A549 (cell line): ENCODE measurements at regions not wholly inside any gene's neighbourhood (a gene's known extent, or its start where the extent isn't known, plus 50 kb on each side); places are given as distances from the start of the nearest gene placed in this dataset.

Source experiments
- ATAC-seq, 2 experiments: fragments of 200-7000 bp in 1 of 2; fragments of >200 bp in 1 of 2; cut with Nextera tagmentation in 1 of 2; cut with Tn5 transposase in 1 of 2; 3 replicates each; pipeline versions ENCODE4 v1.8.0 to v1.9.1; 2018 to 2020; ENCODE audit warnings: mild to moderate bottlenecking in 1 of 2, moderate library complexity in 1 of 2
- CTCF ChIA-PET: fragments of 300-600 bp; sonication (Branson Sonifier 250); formaldehyde crosslinking; extraction: SDS; loops from one replicate; lab custom pipeline; 2021; ENCODE audit warnings: antibody characterized with exemption, inconsistent platforms; lab: Yijun Ruan, JAX
- POLR2A ChIA-PET: fragments of 350-600 bp; formaldehyde crosslinking; extraction: SDS; loops from one replicate; lab custom pipeline; 2021; ENCODE audit warnings: antibody characterized with exemption, inconsistent platforms; lab: Yijun Ruan, JAX
- DNase-seq, 2 experiments: peaks; one replicate each; pipeline versions ENCODE4 v3.0.0 to v3.0.0-alpha.2; 2011 to 2016; ENCODE audit warnings: low read depth in 1 of 2, low spot score in 1 of 2
- FAIRE-seq: peaks from 2 replicates; lab custom pipeline; 2011; peaks lifted over from hg19 to GRCh38; lab: Jason Lieb, UNC
- H3K27ac ChIP-seq, 2 experiments: fragments of >200 bp; sonication (Bioruptor Twin); formaldehyde crosslinking; 3 replicates each; pipeline ENCODE4 v1.5.1; 2016 to 2017
- H3K4me1 ChIP-seq: fragments of >200 bp; sonication (Bioruptor Twin); formaldehyde crosslinking; 3 replicates; pipeline ENCODE4 v1.6.1; 2016
- H3K4me2 ChIP-seq: fragments of >200 bp; sonication (Bioruptor Twin); formaldehyde crosslinking; 3 replicates; pipeline ENCODE4 v1.6.1; 2016
- H3K4me3 ChIP-seq: fragments of >200 bp; sonication (Bioruptor Twin); formaldehyde crosslinking; 3 replicates; pipeline ENCODE4 v1.5.1; 2016
- H3K9me3 ChIP-seq: fragments of >200 bp; sonication (Bioruptor Twin); formaldehyde crosslinking; 3 replicates; pipeline ENCODE4 v1.6.1; 2016
- CBX2 ChIP-seq: fragments of 200-600 bp; sonication (generic); IDR thresholded peaks from 2 replicates; pipeline ENCODE4 v1.6.1; 2016; ENCODE audit warnings: low read depth, mild to moderate bottlenecking, borderline replicate concordance
- CBX8 ChIP-seq: fragments of 200-600 bp; sonication (generic); IDR thresholded peaks from 2 replicates; pipeline ENCODE4 v1.6.1; 2016
- CEBPB ChIP-seq, 2 experiments: fragments of >200 bp in 1 of 2; sonication (Bioruptor Twin) in 1 of 2; formaldehyde crosslinking in 1 of 2; IDR thresholded peaks; 2 replicates each; pipeline ENCODE4 v1.6.1; 2012 to 2016
- CHD4 ChIP-seq: fragments of 200-600 bp; sonication (generic); IDR thresholded peaks from 2 replicates; pipeline ENCODE4 v1.6.1; 2016; ENCODE audit warnings: antibody characterized with exemption, mild to moderate bottlenecking, borderline replicate concordance
- EHF ChIP-seq: fragments of 250-450 bp; sonication (Bioruptor Pico); IDR thresholded peaks from 2 replicates; pipeline ENCODE4 v1.5.0; 2020; ENCODE audit warnings: mild to moderate bottlenecking
- EHMT2 ChIP-seq: fragments of 200-600 bp; sonication (generic); IDR thresholded peaks from 2 replicates; pipeline ENCODE4 v1.6.1; 2016; ENCODE audit warnings: antibody characterized with exemption, low read depth, mild to moderate bottlenecking, moderate library complexity
- HDAC2 ChIP-seq: fragments of 200-600 bp; sonication (generic); IDR thresholded peaks from 2 replicates; pipeline ENCODE4 v1.6.1; 2016
- HEYL ChIP-seq: fragments of 250-450 bp; sonication (Bioruptor Pico); IDR thresholded peaks from 2 replicates; pipeline ENCODE4 v1.8.0; 2021; ENCODE audit warnings: mild to moderate bottlenecking, moderate library complexity
- HOXA7 ChIP-seq: fragments of 250-450 bp; sonication (Bioruptor Pico); IDR thresholded peaks from 2 replicates; pipeline ENCODE4 v1.5.0; 2020; ENCODE audit warnings: mild to moderate bottlenecking, moderate library complexity
- HOXB5 ChIP-seq: fragments of 250-450 bp; sonication (Bioruptor Pico); IDR thresholded peaks from 2 replicates; pipeline ENCODE4 v1.5.0; 2020; ENCODE audit warnings: mild to moderate bottlenecking, moderate library complexity
- JUN ChIP-seq, 2 experiments: fragments of >200 bp; sonication (Bioruptor Twin); formaldehyde crosslinking; IDR thresholded peaks; 2 replicates in 1 of 2; 3 replicates in 1 of 2; pipeline ENCODE4 v1.6.1; 2016 to 2017
- JUNB ChIP-seq: fragments of >200 bp; sonication (Bioruptor Twin); formaldehyde crosslinking; IDR thresholded peaks from 2 replicates; pipeline ENCODE4 v1.6.1; 2016
- KDM5A ChIP-seq: fragments of 200-600 bp; sonication (generic); IDR thresholded peaks from 2 replicates; pipeline ENCODE4 v1.6.1; 2016; ENCODE audit warnings: antibody characterized with exemption, mild to moderate bottlenecking
- MAFK ChIP-seq: fragments of 450-650 bp; IDR thresholded peaks from 2 replicates; pipeline ENCODE4 v1.6.1; 2014; ENCODE audit not compliant: partially characterized antibody
- MYC ChIP-seq: IDR thresholded peaks from 2 replicates; pipeline ENCODE4 v1.6.1; 2012; ENCODE audit warnings: mild to moderate bottlenecking, inconsistent platforms, low read length, improper control_type of control experiment, borderline replicate concordance
- NPAS2 ChIP-seq: fragments of 250-450 bp; sonication (Bioruptor Pico); IDR thresholded peaks from 2 replicates; pipeline ENCODE4 v1.8.0; 2022; ENCODE audit warnings: mild to moderate bottlenecking, moderate library complexity, borderline replicate concordance
- NR3C1 ChIP-seq: fragments of >200 bp; sonication (Bioruptor Twin); formaldehyde crosslinking; IDR thresholded peaks from 3 replicates; pipeline ENCODE4 v1.6.1; 2017
- PHF8 ChIP-seq: fragments of 200-600 bp; sonication (generic); IDR thresholded peaks from 2 replicates; pipeline ENCODE4 v1.6.1; 2016; ENCODE audit warnings: low read depth, mild to moderate bottlenecking, antibody characterized with exemption, moderate library complexity, borderline replicate concordance
- RAD21 ChIP-seq, 2 experiments: fragments of >200 bp in 1 of 2; sonication (Bioruptor Twin) in 1 of 2; formaldehyde crosslinking in 1 of 2; IDR thresholded peaks in 1 of 2; conservative IDR thresholded peaks in 1 of 2; 2 replicates in 1 of 2; 3 replicates in 1 of 2; pipeline ENCODE4 v1.6.1; 2012 to 2018; ENCODE audit warnings: inconsistent platforms in 1 of 2
- RCOR1 ChIP-seq: fragments of 150-350 bp; IDR thresholded peaks from 2 replicates; pipeline ENCODE4 v1.6.1; 2014; ENCODE audit warnings: antibody characterized with exemption, low read length, low read depth
- SMC3 ChIP-seq: fragments of >200 bp; sonication (Bioruptor Twin); formaldehyde crosslinking; IDR thresholded peaks from 3 replicates; pipeline ENCODE4 v1.6.1; 2018; ENCODE audit warnings: inconsistent platforms
- SREBF2 ChIP-seq: fragments of 450-650 bp; IDR thresholded peaks from 2 replicates; pipeline ENCODE4 v1.6.1; 2014; ENCODE audit warnings: mild to moderate bottlenecking, moderate library complexity
- TP53 ChIP-seq: fragments of 250-450 bp; sonication (Bioruptor Pico); IDR thresholded peaks from 2 replicates; pipeline ENCODE4 v1.5.0; 2021; ENCODE audit warnings: mild to moderate bottlenecking, moderate library complexity
- ZSCAN20 ChIP-seq: fragments of 250-450 bp; sonication (Bioruptor Pico); IDR thresholded peaks from 2 replicates; pipeline ENCODE4 v1.8.0; 2022; ENCODE audit warnings: mild to moderate bottlenecking, moderate library complexity
- WGBS: methylation state at CpG from one replicate; pipeline ENCODE4 v1.1.6; 2017; ENCODE audit errors: missing lambda C conversion rate; 5-methylcytosine and 5-hydroxymethylcytosine counted together
- TF ChIP-seq, protein P1 (sequence below): IDR thresholded peaks from 2 replicates; pipeline ENCODE4 v1.6.1; 2012; ENCODE audit warnings: low read depth, borderline replicate concordance
- TF ChIP-seq, protein P2 (sequence below): fragments of 250-450 bp; sonication (Bioruptor Pico); IDR thresholded peaks from 2 replicates; pipeline ENCODE4 v1.5.0; 2020; ENCODE audit warnings: low read depth, mild to moderate bottlenecking, moderate library complexity
- TF ChIP-seq, protein P3 (sequence below): fragments of 250-450 bp; sonication (Bioruptor Pico); IDR thresholded peaks from 2 replicates; pipeline ENCODE4 v1.5.0; 2021; ENCODE audit warnings: mild to moderate bottlenecking, moderate library complexity, borderline replicate concordance
- TF ChIP-seq, protein P4 (sequence below): IDR thresholded peaks from 2 replicates; pipeline ENCODE4 v1.6.1; 2012

DNA sequence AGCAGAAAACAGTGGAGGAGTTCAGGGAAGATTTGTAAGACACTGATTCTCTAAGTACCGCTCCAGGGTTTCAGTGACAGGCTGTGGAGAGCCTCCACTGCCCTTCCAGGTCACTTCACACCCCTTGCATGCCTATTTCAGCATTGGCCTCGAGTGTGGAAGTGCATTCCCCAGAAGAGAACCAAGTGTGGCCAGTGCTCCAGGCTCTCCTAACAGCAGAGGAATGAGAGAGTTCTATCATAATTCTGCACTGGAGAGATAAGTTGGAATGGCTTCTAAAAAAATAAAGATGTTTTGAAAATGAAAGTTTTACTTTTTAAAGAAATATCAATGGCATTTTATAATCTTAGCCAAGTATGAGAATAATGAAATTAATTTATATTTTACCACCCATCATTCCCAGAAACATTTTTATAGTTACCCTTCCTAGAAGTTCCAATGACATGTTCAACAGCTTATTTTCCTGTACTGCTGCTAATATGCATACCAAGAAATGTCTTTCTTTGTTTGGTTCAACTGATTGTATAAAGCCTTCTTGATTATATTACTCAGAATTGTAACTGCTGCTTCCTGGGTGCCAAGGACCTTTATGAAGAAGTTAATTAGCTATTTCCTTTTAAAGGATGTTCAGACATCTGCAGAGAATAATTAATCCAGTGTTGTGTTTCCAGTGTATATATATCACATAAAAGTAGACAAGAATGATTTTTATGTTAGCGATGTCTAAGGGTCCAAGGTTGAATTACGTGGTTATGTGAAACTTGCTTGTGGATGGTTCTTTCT is 61.0 kb upstream of the SERPINE2 start:
- peaks cover 18% of the 10 kb centered on the region for H3K4me1 ChIP-seq
- ChIA-PET POLR2A (no interaction called here), CTCF (no interaction called here)
- no peak overlapping the region for H3K4me2 ChIP-seq
- no peak overlapping the region for H3K4me3 ChIP-seq
- no peak for DNase-seq
- H3K9me3 ChIP-seq: no peaks in the 10 kb centered on the region
- WGBS: 64% methylated on average over 4 of the region's 4 CpGs
- no peak overlapping the region for H3K27ac ChIP-seq
- no peak for FAIRE-seq
- ATAC-seq: no peak
- TF ChIP-seq NPAS2 (CRISPR knock-in tag): no peak
- TF ChIP-seq, protein P1, sequence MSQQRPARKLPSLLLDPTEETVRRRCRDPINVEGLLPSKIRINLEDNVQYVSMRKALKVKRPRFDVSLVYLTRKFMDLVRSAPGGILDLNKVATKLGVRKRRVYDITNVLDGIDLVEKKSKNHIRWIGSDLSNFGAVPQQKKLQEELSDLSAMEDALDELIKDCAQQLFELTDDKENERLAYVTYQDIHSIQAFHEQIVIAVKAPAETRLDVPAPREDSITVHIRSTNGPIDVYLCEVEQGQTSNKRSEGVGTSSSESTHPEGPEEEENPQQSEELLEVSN: no peak
- no peak for TF ChIP-seq HOXA7 (CRISPR knock-in tag)
- TF ChIP-seq SREBF2: no peak
- no peak for TF ChIP-seq HOXB5 (CRISPR knock-in tag)
- TF ChIP-seq MYC: no peak
- no peak for TF ChIP-seq CHD4
- no peak for TF ChIP-seq CEBPB (IDR thresholded peaks at IDR 0.05)
- TF ChIP-seq KDM5A: no peak
- no peak for TF ChIP-seq HEYL
- no peak for TF ChIP-seq NR3C1
- no peak for TF ChIP-seq HDAC2
- no peak for TF ChIP-seq RAD21 (conservative IDR thresholded peaks at IDR 0.05 in 1 of 2, IDR thresholded peaks at IDR 0.05 in 1 of 2)

DNA sequence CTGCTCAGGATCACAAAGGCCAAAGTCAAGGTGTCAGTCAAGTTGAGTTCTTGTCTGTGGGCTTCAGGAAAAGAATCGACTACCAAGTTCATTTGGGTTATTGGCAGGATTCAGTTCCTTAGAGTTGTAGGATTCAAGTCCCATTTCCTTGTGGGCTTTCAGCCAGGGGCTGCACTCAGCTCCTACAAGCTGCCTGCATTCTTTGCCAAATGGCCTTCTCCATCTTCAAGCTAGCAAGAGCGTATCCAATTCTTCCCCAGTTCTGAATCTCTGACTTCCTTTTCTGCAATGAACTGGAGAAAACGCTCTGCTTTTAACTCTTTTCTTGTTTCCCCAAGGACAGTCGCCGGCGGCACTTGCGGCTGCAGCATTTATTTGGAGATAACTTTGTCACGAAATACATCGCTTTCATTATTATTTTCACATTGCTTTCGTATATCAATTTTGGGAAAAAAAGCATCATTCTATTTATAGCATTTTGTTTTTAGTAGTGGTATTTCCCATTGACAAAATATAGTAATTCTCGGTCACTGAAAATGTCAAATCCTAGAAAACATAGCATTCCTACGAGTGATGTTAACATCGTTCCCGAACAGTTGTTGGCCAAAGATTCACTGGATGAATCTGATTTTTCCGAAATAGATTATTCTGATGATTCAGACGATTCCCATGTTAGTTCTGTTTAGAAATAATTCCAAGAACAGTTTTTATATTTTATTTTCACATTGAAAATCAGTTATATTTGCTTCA is 59.6 kb upstream of the SERPINE2 start:
- Histone ChIP-seq H3K9me3 (no peaks in the 10 kb centered on the region), H3K4me2 (no peak overlapping the region), H3K4me3 (no peak overlapping the region)
- CTCF ChIA-PET: no interaction called here
- FAIRE-seq: no peak
- DNase-seq: no peak
- TF ChIP-seq NPAS2 (CRISPR knock-in tag): no peak
- TF ChIP-seq PHF8: no peak
- TF ChIP-seq CEBPB (IDR thresholded peaks at IDR 0.05): no peak
- no peak for TF ChIP-seq JUN (IDR thresholded peaks at IDR 0.05)
- no peak for TF ChIP-seq MAFK
- TF ChIP-seq ZSCAN20: no peak
- no peak for TF ChIP-seq HOXB5 (CRISPR knock-in tag)
- no peak for TF ChIP-seq SMC3
- no peak for TF ChIP-seq CBX2
- no peak for TF ChIP-seq CBX8
- no peak for TF ChIP-seq TP53 (CRISPR knock-in tag)
- TF ChIP-seq NR3C1: no peak
- TF ChIP-seq, protein P2, sequence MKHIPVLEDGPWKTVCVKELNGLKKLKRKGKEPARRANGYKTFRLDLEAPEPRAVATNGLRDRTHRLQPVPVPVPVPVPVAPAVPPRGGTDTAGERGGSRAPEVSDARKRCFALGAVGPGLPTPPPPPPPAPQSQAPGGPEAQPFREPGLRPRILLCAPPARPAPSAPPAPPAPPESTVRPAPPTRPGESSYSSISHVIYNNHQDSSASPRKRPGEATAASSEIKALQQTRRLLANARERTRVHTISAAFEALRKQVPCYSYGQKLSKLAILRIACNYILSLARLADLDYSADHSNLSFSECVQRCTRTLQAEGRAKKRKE (CRISPR knock-in tag): no peak
- no peak for TF ChIP-seq HOXA7 (CRISPR knock-in tag)
- no peak for TF ChIP-seq RCOR1
- TF ChIP-seq, all 56 proteins: peak for 0
- peaks cover 18% of the 10 kb centered on the region for H3K4me1 ChIP-seq
- H3K27ac ChIP-seq: no peak overlapping the region
- WGBS: 82% methylated on average over 16 of the region's 16 CpGs
- ATAC-seq: no peak
- POLR2A ChIA-PET: no interaction called here

DNA sequence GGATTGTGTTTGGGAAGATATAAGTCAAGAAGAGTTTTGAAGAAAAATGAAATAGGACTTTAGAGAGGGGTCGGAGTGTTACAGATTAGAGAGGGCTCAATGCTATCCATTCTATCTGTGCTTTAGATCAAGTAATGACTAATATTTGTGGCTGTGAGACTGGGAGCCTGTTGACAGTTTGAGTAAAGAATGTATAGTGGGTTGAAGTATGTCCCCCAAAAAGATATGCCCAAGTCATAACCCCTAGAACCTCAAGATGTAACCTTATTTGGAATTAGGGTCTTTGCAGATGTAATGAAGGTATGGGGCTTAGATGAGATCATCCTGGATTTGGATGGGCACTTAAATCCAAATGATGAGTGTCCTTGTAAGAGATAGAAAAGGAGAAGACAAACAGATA is 55.3 kb upstream of the SERPINE2 start:
- no peak overlapping the region for H3K27ac ChIP-seq
- H3K9me3 ChIP-seq: no peaks in the 10 kb centered on the region
- FAIRE-seq (no peak), ATAC-seq (no peak), DNase-seq (no peak)
- no peaks in the 10 kb centered on the region for H3K4me1 ChIP-seq
- WGBS: 76% methylated on average over 1 of the region's 1 CpG
- no peak overlapping the region for H3K4me2 ChIP-seq
- no peak overlapping the region for H3K4me3 ChIP-seq
- CTCF ChIA-PET: interaction anchor here (1.0 to 1.6 kb wide), 2 partner anchors 17 to 55 kb away, joined by 3 to 6 read pairs; partner anchors contain the start of gene SERPINE2
- POLR2A ChIA-PET: interaction anchor here (0.8 kb wide), 1 partner anchor 21 kb away, joined by 3 read pairs; no protein-coding TSS in a partner anchor
- TF ChIP-seq EHF (CRISPR knock-in tag) (no peak), JUNB (no peak), MAFK (no peak), EHMT2 (no peak)
- TF ChIP-seq, protein P1: no peak
- TF ChIP-seq, protein P3, sequence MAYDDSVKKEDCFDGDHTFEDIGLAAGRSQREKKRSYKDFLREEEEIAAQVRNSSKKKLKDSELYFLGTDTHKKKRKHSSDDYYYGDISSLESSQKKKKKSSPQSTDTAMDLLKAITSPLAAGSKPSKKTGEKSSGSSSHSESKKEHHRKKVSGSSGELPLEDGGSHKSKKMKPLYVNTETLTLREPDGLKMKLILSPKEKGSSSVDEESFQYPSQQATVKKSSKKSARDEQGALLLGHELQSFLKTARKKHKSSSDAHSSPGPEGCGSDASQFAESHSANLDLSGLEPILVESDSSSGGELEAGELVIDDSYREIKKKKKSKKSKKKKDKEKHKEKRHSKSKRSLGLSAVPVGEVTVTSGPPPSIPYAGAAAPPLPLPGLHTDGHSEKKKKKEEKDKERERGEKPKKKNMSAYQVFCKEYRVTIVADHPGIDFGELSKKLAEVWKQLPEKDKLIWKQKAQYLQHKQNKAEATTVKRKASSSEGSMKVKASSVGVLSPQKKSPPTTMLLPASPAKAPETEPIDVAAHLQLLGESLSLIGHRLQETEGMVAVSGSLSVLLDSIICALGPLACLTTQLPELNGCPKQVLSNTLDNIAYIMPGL: no peak
- TF ChIP-seq, protein P4, sequence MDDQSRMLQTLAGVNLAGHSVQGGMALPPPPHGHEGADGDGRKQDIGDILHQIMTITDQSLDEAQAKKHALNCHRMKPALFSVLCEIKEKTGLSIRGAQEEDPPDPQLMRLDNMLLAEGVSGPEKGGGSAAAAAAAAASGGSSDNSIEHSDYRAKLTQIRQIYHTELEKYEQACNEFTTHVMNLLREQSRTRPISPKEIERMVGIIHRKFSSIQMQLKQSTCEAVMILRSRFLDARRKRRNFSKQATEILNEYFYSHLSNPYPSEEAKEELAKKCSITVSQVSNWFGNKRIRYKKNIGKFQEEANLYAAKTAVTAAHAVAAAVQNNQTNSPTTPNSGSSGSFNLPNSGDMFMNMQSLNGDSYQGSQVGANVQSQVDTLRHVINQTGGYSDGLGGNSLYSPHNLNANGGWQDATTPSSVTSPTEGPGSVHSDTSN: no peak
- TF ChIP-seq, protein P2 (CRISPR knock-in tag): no peak
